Small intestine (tissue), 7 donors: ENCODE measurements at regions not wholly inside any gene's neighbourhood (a gene's known extent, or its start where the extent isn't known, plus 50 kb on each side); places are given as distances from the start of the nearest gene placed in this dataset.

Experiments
- DNase-seq, 2 donors: peaks; one replicate each; pipeline versions ENCODE4 v3.0.0 to v3.0.0-alpha.2; 2013
- FAIRE-seq: peaks from 2 replicates; lab custom pipeline; 2012; peaks lifted over from hg19 to GRCh38; lab: Jason Lieb, UNC
- H3K27ac ChIP-seq, 3 donors: one replicate each; pipeline ENCODE4 v1.5.1; 2013; ENCODE audit warnings: low read length in 2 of 3, mild to moderate bottlenecking in 2 of 3, control low read depth in 1 of 3, inconsistent platforms in 1 of 3, low read depth in 1 of 3, moderate library complexity in 1 of 3
- H3K27me3 ChIP-seq, 3 donors: one replicate each; pipeline ENCODE4 v1.6.1; 2013; ENCODE audit warnings: low read length in 3 of 3, inconsistent platforms in 1 of 3; ENCODE audit not compliant: control insufficient read depth in 3 of 3, insufficient read depth in 3 of 3
- H3K36me3 ChIP-seq, 3 donors: one replicate each; pipeline ENCODE4 v1.6.1; 2013; ENCODE audit warnings: low read length in 3 of 3, inconsistent platforms in 1 of 3, low read depth in 1 of 3, mild to moderate bottlenecking in 1 of 3, moderate library complexity in 1 of 3; ENCODE audit not compliant: control insufficient read depth in 3 of 3, insufficient read depth in 2 of 3
- H3K4me1 ChIP-seq, 3 donors: one replicate each; pipeline ENCODE4 v1.6.1; 2013; ENCODE audit warnings: low read length in 2 of 3, inconsistent platforms in 1 of 3, low read depth in 1 of 3, mild to moderate bottlenecking in 1 of 3, moderate library complexity in 1 of 3; ENCODE audit not compliant: control insufficient read depth in 3 of 3, insufficient read depth in 2 of 3
- H3K4me3 ChIP-seq, 3 donors: one replicate each; pipeline ENCODE4 v1.5.1; 2013; ENCODE audit warnings: low read length in 3 of 3, control low read depth in 1 of 3, inconsistent platforms in 1 of 3, low read depth in 1 of 3, mild to moderate bottlenecking in 1 of 3, moderate library complexity in 1 of 3
- H3K9me3 ChIP-seq, 2 donors: one replicate each; pipeline ENCODE4 v1.6.1; 2013; ENCODE audit warnings: low read depth in 1 of 2, low read length in 1 of 2; ENCODE audit not compliant: control insufficient read depth in 2 of 2, insufficient read depth in 1 of 2
- WGBS, 3 donors: extraction: QIAGEN DNeasy Blood & Tissue Kit; methylation state at CpG; one replicate each; pipeline ENCODE4 v1.1.7; 2013; 5-methylcytosine and 5-hydroxymethylcytosine counted together
- donor health status: healthy with polysubstance abuse.
- donor health status: control.
- donor health status: control.
- donor health status: Bipolar disorder and iron deficiency.
- donor health status: healthy.

DNA sequence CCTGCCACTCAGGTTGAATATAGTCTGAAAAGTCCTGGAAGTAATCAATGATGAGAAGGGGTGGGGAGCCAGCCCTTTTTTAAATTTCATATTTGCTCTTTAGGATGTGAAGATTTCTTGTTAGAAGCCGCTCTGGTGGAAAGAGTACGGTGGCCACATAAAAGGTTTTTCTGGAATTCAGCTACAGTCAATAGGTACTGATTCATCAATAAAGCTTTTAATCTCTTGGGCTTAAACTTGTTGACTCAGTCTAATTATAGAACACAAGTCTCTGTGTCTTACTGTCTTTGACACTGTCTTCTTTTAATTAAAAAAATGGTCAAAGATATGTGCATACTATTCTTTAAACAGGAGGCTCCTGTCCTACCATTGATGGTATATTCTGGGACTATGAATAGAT lies 99.9 kb upstream of the TP63 start:
- Histone ChIP-seq H3K27ac (no peak overlapping the region), H3K27me3 (no peaks in the 10 kb centered on the region), H3K36me3 (no peaks in the 10 kb centered on the region), H3K4me1 (no peaks in the 10 kb centered on the region), H3K9me3 (no peaks in the 10 kb centered on the region), H3K4me3 (no peak overlapping the region)
- FAIRE-seq (no peak), DNase-seq (no peak)
- 72 to 93% (median 90%) methylated on average over 2 of the region's 2 CpGs for WGBS, 3 donors

GRCh38 chr3:189534531-189534930 lies 96.7 kb upstream of the TP63 start:
- no peak for FAIRE-seq

GRCh38 chr3:189537135-189537534 lies 94.1 kb upstream of the TP63 start:
- FAIRE-seq (no peak), DNase-seq (no peak)
- Histone ChIP-seq H3K27ac (no peak overlapping the region), H3K36me3 (no peaks in the 10 kb centered on the region), H3K4me1 (no peaks in the 10 kb centered on the region), H3K9me3 (no peaks in the 10 kb centered on the region), H3K27me3 (no peaks in the 10 kb centered on the region), H3K4me3 (no peak overlapping the region)
- 70 to 77% (median 77%) methylated on average over 1 of the region's 1 CpG for WGBS, 3 donors

More at GRCh38 chr3:189534531-189534930, 96.7 kb upstream of the TP63 start:
- H3K4me3 ChIP-seq = no peak overlapping the region
- no peaks in the 10 kb centered on the region for H3K36me3 ChIP-seq
- DNase-seq = no peak
- no peaks in the 10 kb centered on the region for H3K4me1 ChIP-seq
- whole genome bisulfite sequencing, 3 donors = 95 to 98% (median 98%) methylated on average over 2 of the region's 2 CpGs
- no peaks in the 10 kb centered on the region for H3K27me3 ChIP-seq
- H3K27ac ChIP-seq = no peak overlapping the region
- no peaks in the 10 kb centered on the region for H3K9me3 ChIP-seq

DNA sequence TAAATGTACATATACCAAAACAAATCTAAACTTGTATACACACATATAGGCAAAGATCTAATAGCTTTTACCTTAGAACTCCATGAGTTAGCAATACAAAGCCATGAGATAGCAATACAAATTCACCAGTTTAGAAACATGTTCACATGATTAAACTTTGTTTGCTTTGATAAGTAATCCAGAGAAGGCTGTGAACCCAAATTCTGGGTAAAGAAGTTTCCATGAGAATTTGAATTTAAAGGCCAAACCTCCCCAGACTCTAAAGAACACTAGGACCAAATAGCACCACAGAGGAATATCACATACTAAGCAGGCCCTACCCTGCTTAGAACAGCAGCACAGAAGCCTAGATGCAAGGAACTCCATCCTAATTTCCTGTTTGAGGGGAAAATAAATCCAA lies 83.7 kb upstream of the TP63 start:
- H3K4me1 ChIP-seq = no peaks in the 10 kb centered on the region
- FAIRE-seq (no peak), DNase-seq (no peak)
- H3K36me3 ChIP-seq = no peaks in the 10 kb centered on the region
- H3K4me3 ChIP-seq = no peak overlapping the region
- no peak overlapping the region for H3K27ac ChIP-seq
- no peaks in the 10 kb centered on the region for H3K27me3 ChIP-seq
- H3K9me3 ChIP-seq = peaks cover 0 to 5% of the 10 kb centered on the region in 2 donors

GRCh38 chr3:189548053-189548452 lies 83.1 kb upstream of the TP63 start:
- Histone ChIP-seq H3K4me3 (no peak overlapping the region), H3K27ac (no peak overlapping the region), H3K9me3 (peaks cover 0 to 5% of the 10 kb centered on the region in 2 donors), H3K36me3 (no peaks in the 10 kb centered on the region), H3K27me3 (no peaks in the 10 kb centered on the region), H3K4me1 (no peaks in the 10 kb centered on the region)
- FAIRE-seq (no peak), DNase-seq (no peak)

DNA sequence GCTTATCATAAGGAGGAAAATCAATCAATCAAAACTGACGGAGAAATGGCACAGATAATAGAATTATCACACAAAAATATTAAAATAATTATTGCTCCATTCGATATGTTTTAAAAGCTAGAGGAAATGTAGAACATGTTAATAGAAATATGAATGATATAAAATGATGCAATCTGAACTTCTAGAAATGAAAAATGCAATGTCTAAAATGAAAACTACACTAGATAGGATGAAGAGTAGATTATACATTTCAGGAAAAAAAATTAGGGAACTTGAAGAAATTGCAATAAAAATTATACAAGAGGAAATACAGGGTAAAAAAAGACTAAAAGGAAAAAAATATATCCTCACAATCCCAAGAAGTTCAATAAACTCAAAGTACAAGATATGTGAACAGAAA lies 80.2 kb upstream of the TP63 start:
- DNase-seq (no peak), FAIRE-seq (no peak)
- WGBS, 3 donors = 48% methylated on average over 2 of the region's 2 CpGs
- no peaks in the 10 kb centered on the region for H3K27me3 ChIP-seq
- H3K9me3 ChIP-seq = peaks cover 0 to 10% of the 10 kb centered on the region in 2 donors
- no peaks in the 10 kb centered on the region for H3K4me1 ChIP-seq
- H3K27ac ChIP-seq = no peak overlapping the region
- no peaks in the 10 kb centered on the region for H3K36me3 ChIP-seq
- no peak overlapping the region for H3K4me3 ChIP-seq

DNA sequence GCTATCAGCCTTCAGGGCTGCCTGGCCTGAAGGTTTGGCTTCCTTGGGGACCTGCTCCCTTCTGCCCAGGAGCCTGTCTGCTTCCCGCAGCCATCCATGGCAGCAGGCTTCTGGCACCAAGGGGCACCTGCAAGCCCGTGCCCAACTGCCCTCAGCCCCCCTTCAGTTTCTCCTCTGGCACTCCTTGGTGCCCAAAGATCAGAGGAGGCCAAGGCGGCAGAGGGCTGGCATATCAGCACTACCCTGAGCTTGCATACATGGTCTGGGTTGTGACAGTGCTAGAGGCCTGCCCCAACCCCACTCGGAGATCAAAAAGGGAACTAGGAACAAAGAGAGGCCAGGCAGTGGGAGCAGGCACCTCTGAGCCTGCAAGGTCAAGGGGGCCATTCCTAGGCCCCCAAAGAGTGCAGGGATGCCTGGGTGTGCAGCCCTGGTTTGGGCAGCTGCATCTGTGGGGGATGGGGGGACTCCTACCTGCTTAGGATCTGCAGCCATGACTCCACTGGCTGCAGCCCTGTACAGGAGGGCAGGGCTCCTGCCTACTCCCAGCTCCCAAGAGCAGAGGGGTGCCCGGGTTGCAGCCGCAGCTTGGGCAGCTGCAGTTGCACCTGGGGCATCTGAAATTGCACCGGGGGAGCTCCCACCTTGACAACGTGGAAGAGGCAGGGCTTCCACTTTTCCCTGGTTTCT lies 76.2 kb upstream of the TP63 start:
- DNase-seq = no peak
- no peaks in the 10 kb centered on the region for H3K36me3 ChIP-seq
- H3K27ac ChIP-seq = no peak overlapping the region
- FAIRE-seq = no peak
- peaks cover 0 to 11% of the 10 kb centered on the region in 2 donors for H3K9me3 ChIP-seq
- no peaks in the 10 kb centered on the region for H3K27me3 ChIP-seq
- no peaks in the 10 kb centered on the region for H3K4me1 ChIP-seq
- no peak overlapping the region for H3K4me3 ChIP-seq
- WGBS, 3 donors = 59 to 74% (median 64%) methylated on average over 6 to 8 of the region's 8 CpGs

DNA sequence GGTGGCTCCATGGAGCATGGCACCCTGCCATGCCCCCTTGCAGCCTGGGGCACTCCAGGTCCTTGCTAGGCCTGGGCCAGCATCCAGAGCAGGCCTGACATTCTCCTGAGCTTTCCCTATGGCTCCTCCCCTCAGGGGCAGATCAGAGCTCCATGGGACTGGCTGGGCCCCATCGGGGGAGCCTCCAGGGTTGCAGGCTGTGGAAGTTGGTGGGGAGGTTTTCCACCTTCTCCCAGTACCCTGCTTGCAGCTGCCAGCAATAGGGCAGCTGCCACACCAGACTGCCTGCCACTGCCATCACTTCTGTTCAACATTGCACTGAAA lies 75.7 kb upstream of the TP63 start:
- no peak for DNase-seq
- no peaks in the 10 kb centered on the region for H3K36me3 ChIP-seq
- 70 to 81% (median 78%) methylated on average over 1 of the region's 1 CpG for WGBS, 3 donors

GRCh38 chr3:189557824-189558223 lies 73.4 kb upstream of the TP63 start:
- Histone ChIP-seq H3K27ac (no peak overlapping the region), H3K4me3 (no peak overlapping the region), H3K4me1 (no peaks in the 10 kb centered on the region), H3K36me3 (no peaks in the 10 kb centered on the region), H3K9me3 (peaks cover 0 to 8% of the 10 kb centered on the region in 2 donors), H3K27me3 (no peaks in the 10 kb centered on the region)
- no peak for DNase-seq
- WGBS, 3 donors = 91 to 95% (median 94%) methylated on average over 3 of the region's 3 CpGs
- FAIRE-seq = no peak

More for the DNA sequence above, 75.7 kb upstream of the TP63 start:
- Histone ChIP-seq H3K4me1 (no peaks in the 10 kb centered on the region), H3K4me3 (no peak overlapping the region), H3K27ac (no peak overlapping the region), H3K27me3 (no peaks in the 10 kb centered on the region), H3K9me3 (peaks cover 0 to 8% of the 10 kb centered on the region in 2 donors)
- FAIRE-seq = no peak
